ENCODE measurements at regions not wholly inside any gene's neighbourhood (a gene's known extent, or its start where the extent isn't known, plus 50 kb on each side); places are given as distances from the start of the nearest gene placed in this dataset.

GRCh38 chr5:176733406-176734262, 76.7 kb upstream of the UNC5A start:
- no peak for DNase-seq (ENCODE audit: low spot score)

- no peak for DNase-seq (ENCODE audit: low spot score)
These were observed 75.5 kb upstream of the UNC5A start for GRCh38 chr5:176734756-176735342.

GRCh38 chr5:176735383-176736265, 74.7 kb upstream of the UNC5A start:
- no peak for DNase-seq (ENCODE audit: low spot score)

- DNase-seq (ENCODE audit: low spot score): peak; percentile 55
These were observed 73.9 kb upstream of the UNC5A start for GRCh38 chr5:176736301-176736930.

- peak; percentile 75 for DNase-seq (ENCODE audit: low spot score)
These were observed 73.2 kb upstream of the UNC5A start for GRCh38 chr5:176736931-176737745.

GRCh38 chr5:176737746-176738636, 72.4 kb upstream of the UNC5A start:
- no peak for DNase-seq (ENCODE audit: low spot score)

- DNase-seq (ENCODE audit: low spot score): no peak
These were observed 71.6 kb upstream of the UNC5A start for GRCh38 chr5:176738637-176739250.

- peak; percentile 79 for DNase-seq (ENCODE audit: low spot score)
These were observed 70.8 kb upstream of the UNC5A start for GRCh38 chr5:176739461-176740051.

GRCh38 chr5:176740131-176740701, 70.1 kb upstream of the UNC5A start:
- DNase-seq (ENCODE audit: low spot score): peak; percentile 46

- DNase-seq (ENCODE audit: low spot score): peak; percentile 59
These were observed 69.5 kb upstream of the UNC5A start for GRCh38 chr5:176740702-176741496.

GRCh38 chr5:176741561-176742211, 68.7 kb upstream of the UNC5A start:
- no peak for DNase-seq (ENCODE audit: low spot score)

- no peak for DNase-seq (ENCODE audit: low spot score)
These were observed 67.9 kb upstream of the UNC5A start for GRCh38 chr5:176742246-176743105.

- peak; percentile 72 for DNase-seq (ENCODE audit: low spot score)
These were observed 67.1 kb upstream of the UNC5A start for GRCh38 chr5:176743136-176743861.

GRCh38 chr5:176743868-176744583, 66.3 kb upstream of the UNC5A start:
- peak; percentile 62 for DNase-seq (ENCODE audit: low spot score)

GRCh38 chr5:176744584-176744965, 65.8 kb upstream of the UNC5A start:
- DNase-seq (ENCODE audit: low spot score): peak; percentile 78
